ENCODE measurements at regions not wholly inside any gene's neighbourhood (a gene's known extent, or its start where the extent isn't known, plus 50 kb on each side); places are given as distances from the start of the nearest gene placed in this dataset.

DNA sequence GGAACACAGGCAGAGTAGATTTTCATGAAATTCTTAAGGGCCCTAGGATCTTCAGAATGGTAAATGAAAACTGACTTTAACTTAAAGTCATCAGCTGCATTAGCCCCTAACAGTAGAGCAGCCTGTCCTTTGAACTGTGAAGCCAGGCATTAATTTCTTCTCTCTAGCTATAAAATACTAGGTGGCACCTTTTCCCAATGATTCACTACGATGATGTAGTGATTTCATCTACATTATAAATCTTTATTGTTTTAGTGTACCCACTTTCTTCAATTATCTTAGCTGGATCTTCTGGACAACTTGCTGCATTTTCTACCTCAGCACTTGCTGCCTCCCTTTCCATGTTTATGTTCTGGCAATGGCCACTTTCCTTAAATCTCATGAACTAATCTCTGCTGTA, 290.5 kb downstream of the NOL4 start (continued):
- TF ChIP-seq MXD4 (CRISPR knock-in tag; IDR thresholded peaks at IDR 0.05; ENCODE audit: borderline replicate concordance) (no peak), ESRRA (CRISPR knock-in tag; IDR thresholded peaks at IDR 0.05; ENCODE audit: borderline replicate concordance) (no peak), NR2C2 (CRISPR knock-in tag; IDR thresholded peaks at IDR 0.05) (no peak), RORB (CRISPR knock-in tag; IDR thresholded peaks at IDR 0.05) (no peak)
- TF ChIP-seq, protein P1, sequence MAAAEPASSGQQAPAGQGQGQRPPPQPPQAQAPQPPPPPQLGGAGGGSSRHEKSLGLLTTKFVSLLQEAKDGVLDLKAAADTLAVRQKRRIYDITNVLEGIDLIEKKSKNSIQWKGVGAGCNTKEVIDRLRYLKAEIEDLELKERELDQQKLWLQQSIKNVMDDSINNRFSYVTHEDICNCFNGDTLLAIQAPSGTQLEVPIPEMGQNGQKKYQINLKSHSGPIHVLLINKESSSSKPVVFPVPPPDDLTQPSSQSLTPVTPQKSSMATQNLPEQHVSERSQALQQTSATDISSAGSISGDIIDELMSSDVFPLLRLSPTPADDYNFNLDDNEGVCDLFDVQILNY (CRISPR knock-in tag; IDR thresholded peaks at IDR 0.05) = no peak
- TF ChIP-seq, protein P2, sequence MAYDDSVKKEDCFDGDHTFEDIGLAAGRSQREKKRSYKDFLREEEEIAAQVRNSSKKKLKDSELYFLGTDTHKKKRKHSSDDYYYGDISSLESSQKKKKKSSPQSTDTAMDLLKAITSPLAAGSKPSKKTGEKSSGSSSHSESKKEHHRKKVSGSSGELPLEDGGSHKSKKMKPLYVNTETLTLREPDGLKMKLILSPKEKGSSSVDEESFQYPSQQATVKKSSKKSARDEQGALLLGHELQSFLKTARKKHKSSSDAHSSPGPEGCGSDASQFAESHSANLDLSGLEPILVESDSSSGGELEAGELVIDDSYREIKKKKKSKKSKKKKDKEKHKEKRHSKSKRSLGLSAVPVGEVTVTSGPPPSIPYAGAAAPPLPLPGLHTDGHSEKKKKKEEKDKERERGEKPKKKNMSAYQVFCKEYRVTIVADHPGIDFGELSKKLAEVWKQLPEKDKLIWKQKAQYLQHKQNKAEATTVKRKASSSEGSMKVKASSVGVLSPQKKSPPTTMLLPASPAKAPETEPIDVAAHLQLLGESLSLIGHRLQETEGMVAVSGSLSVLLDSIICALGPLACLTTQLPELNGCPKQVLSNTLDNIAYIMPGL (CRISPR knock-in tag; IDR thresholded peaks at IDR 0.05) = no peak

DNA sequence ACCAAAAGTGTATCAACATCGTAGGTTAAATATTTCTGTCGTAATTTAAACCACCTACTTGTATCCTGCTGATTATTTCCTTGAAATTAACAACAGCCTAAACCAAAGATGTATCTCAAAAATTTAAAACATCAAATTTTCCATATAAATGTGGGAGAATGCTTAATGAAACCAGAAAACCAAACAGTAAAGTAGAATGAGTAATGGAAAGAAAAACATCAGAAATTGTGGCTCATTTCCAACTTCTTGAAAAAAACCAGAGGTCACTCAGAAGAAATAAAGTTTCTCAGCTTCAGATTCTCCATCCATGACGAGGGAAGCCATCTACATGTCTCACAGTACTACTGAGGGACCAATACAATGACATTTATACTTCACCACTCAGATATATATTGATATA, 296.5 kb downstream of the NOL4 start:
- no peak for ATAC-seq
- Mint-ChIP-seq H3K4me1 (no peaks in the 10 kb centered on the region), H3K4me3 (no peak overlapping the region), H3K9me3 (peaks cover 3% of the 10 kb centered on the region; the same call in 1 of the 2 replicates), H3K27ac (no peak overlapping the region), H3K27me3 (ENCODE audit: low read depth) (no peaks in the 10 kb centered on the region), H3K36me3 (no peaks in the 10 kb centered on the region)
- ChIA-PET POLR2A (no interaction called here), CTCF (no interaction called here)
- no peak for DNase-seq (ENCODE audit: low spot score)
- TF ChIP-seq TCF7 (CRISPR knock-in tag; IDR thresholded peaks at IDR 0.05; ENCODE audit: low read depth) (no peak), IRF2 (CRISPR knock-in tag; IDR thresholded peaks at IDR 0.05; ENCODE audit: borderline replicate concordance, low read depth) (no peak), CBFB (CRISPR knock-in tag; IDR thresholded peaks at IDR 0.05; ENCODE audit: low read depth) (no peak), GTF2I (CRISPR knock-in tag; conservative IDR thresholded peaks at IDR 0.05) (no peak), PRRX2 (CRISPR knock-in tag; IDR thresholded peaks at IDR 0.05) (no peak), RELA (CRISPR knock-in tag; IDR thresholded peaks at IDR 0.05; ENCODE audit: borderline replicate concordance) (no peak), ZNF396 (CRISPR knock-in tag; IDR thresholded peaks at IDR 0.05; ENCODE audit: borderline replicate concordance) (no peak), MXD4 (CRISPR knock-in tag; IDR thresholded peaks at IDR 0.05; ENCODE audit: borderline replicate concordance) (no peak), TEAD4 (CRISPR knock-in tag; IDR thresholded peaks at IDR 0.05) (no peak), ELF4 (CRISPR knock-in tag; IDR thresholded peaks at IDR 0.05; ENCODE audit: low read depth) (no peak)
- TF ChIP-seq, protein P3, sequence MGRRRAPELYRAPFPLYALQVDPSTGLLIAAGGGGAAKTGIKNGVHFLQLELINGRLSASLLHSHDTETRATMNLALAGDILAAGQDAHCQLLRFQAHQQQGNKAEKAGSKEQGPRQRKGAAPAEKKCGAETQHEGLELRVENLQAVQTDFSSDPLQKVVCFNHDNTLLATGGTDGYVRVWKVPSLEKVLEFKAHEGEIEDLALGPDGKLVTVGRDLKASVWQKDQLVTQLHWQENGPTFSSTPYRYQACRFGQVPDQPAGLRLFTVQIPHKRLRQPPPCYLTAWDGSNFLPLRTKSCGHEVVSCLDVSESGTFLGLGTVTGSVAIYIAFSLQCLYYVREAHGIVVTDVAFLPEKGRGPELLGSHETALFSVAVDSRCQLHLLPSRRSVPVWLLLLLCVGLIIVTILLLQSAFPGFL (CRISPR knock-in tag; IDR thresholded peaks at IDR 0.05; ENCODE audit: borderline replicate concordance) = no peak
- TF ChIP-seq, protein P4, sequence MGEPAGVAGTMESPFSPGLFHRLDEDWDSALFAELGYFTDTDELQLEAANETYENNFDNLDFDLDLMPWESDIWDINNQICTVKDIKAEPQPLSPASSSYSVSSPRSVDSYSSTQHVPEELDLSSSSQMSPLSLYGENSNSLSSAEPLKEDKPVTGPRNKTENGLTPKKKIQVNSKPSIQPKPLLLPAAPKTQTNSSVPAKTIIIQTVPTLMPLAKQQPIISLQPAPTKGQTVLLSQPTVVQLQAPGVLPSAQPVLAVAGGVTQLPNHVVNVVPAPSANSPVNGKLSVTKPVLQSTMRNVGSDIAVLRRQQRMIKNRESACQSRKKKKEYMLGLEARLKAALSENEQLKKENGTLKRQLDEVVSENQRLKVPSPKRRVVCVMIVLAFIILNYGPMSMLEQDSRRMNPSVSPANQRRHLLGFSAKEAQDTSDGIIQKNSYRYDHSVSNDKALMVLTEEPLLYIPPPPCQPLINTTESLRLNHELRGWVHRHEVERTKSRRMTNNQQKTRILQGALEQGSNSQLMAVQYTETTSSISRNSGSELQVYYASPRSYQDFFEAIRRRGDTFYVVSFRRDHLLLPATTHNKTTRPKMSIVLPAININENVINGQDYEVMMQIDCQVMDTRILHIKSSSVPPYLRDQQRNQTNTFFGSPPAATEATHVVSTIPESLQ (CRISPR knock-in tag; IDR thresholded peaks at IDR 0.05) = no peak
- TF ChIP-seq, protein P5, sequence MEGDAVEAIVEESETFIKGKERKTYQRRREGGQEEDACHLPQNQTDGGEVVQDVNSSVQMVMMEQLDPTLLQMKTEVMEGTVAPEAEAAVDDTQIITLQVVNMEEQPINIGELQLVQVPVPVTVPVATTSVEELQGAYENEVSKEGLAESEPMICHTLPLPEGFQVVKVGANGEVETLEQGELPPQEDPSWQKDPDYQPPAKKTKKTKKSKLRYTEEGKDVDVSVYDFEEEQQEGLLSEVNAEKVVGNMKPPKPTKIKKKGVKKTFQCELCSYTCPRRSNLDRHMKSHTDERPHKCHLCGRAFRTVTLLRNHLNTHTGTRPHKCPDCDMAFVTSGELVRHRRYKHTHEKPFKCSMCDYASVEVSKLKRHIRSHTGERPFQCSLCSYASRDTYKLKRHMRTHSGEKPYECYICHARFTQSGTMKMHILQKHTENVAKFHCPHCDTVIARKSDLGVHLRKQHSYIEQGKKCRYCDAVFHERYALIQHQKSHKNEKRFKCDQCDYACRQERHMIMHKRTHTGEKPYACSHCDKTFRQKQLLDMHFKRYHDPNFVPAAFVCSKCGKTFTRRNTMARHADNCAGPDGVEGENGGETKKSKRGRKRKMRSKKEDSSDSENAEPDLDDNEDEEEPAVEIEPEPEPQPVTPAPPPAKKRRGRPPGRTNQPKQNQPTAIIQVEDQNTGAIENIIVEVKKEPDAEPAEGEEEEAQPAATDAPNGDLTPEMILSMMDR (IDR thresholded peaks at IDR 0.05) = no peak
- TF ChIP-seq, protein P6, sequence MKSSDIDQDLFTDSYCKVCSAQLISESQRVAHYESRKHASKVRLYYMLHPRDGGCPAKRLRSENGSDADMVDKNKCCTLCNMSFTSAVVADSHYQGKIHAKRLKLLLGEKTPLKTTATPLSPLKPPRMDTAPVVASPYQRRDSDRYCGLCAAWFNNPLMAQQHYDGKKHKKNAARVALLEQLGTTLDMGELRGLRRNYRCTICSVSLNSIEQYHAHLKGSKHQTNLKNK (CRISPR knock-in tag; IDR thresholded peaks at IDR 0.05) = no peak
- TF ChIP-seq, protein P7, sequence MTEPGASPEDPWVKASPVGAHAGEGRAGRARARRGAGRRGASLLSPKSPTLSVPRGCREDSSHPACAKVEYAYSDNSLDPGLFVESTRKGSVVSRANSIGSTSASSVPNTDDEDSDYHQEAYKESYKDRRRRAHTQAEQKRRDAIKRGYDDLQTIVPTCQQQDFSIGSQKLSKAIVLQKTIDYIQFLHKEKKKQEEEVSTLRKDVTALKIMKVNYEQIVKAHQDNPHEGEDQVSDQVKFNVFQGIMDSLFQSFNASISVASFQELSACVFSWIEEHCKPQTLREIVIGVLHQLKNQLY (CRISPR knock-in tag; IDR thresholded peaks at IDR 0.05) = no peak
- TF ChIP-seq, protein P8, sequence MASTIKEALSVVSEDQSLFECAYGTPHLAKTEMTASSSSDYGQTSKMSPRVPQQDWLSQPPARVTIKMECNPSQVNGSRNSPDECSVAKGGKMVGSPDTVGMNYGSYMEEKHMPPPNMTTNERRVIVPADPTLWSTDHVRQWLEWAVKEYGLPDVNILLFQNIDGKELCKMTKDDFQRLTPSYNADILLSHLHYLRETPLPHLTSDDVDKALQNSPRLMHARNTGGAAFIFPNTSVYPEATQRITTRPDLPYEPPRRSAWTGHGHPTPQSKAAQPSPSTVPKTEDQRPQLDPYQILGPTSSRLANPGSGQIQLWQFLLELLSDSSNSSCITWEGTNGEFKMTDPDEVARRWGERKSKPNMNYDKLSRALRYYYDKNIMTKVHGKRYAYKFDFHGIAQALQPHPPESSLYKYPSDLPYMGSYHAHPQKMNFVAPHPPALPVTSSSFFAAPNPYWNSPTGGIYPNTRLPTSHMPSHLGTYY (CRISPR knock-in tag; IDR thresholded peaks at IDR 0.05) = no peak

All from WTC11 (cell line).